Stimulated activated memory B cell treated with anti-CD40 and anti-IgM and Interleukin-4, amounts not matched to agents 10 μg/mL and 1 μg/mL and 100 μg/mL, for 72 hours (primary cell): ENCODE measurements at regions not wholly inside any gene's neighbourhood (a gene's known extent, or its start where the extent isn't known, plus 50 kb on each side); places are given as distances from the start of the nearest gene placed in this dataset.

Experiments used
- ATAC-seq: fragments of 150-1000 bp; cut with Tn5 transposase; 2 replicates; pipeline ENCODE4 v1.10.0; 2021
- H3K27ac Mint-ChIP-seq: one replicate; pipeline ENCODE4 v1.8.0; 2022; ENCODE audit warnings: mild to moderate bottlenecking, mixed read lengths
- H3K27me3 Mint-ChIP-seq: one replicate; pipeline ENCODE4 v1.8.0; 2022; ENCODE audit warnings: mixed read lengths
- H3K36me3 Mint-ChIP-seq: one replicate; pipeline ENCODE4 v1.8.0; 2022; ENCODE audit warnings: mixed read lengths
- H3K4me1 Mint-ChIP-seq: one replicate; pipeline ENCODE4 v1.8.0; 2022; ENCODE audit warnings: mixed read lengths
- H3K4me3 Mint-ChIP-seq: one replicate; pipeline ENCODE4 v1.8.0; 2022; ENCODE audit warnings: mild to moderate bottlenecking, moderate library complexity, mixed read lengths
- H3K9me3 Mint-ChIP-seq: one replicate; pipeline ENCODE4 v1.8.0; 2022; ENCODE audit warnings: mixed read lengths

DNA sequence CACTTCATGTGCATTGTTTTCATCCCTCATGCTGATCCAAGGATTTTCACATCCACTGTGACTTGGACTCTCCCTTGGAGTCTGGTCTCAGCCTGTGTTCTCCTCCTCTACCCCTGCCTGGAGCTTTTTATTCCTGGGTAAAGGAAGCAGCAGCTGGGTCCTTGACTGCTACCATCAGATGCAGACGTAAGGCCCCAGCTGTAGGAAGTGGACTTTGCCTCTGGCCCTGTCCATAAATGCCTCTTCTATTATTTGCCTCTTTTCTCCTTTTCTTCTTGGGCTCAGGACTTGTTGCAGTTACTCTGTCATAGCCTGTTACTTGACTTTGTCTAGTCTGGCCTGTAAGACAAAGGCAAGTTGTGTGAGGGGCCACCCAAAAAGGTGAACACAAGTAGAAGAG, 303.8 kb downstream of the NXPE2 start:
- no peaks in the 10 kb centered on the region for H3K36me3 Mint-ChIP-seq

GRCh38 chr11:114984611-114985163, 306.4 kb downstream of the NXPE2 start:
- no peak for ATAC-seq
- Mint-ChIP-seq H3K4me3 (no peak overlapping the region), H3K36me3 (no peaks in the 10 kb centered on the region), H3K4me1 (no peaks in the 10 kb centered on the region), H3K9me3 (no peaks in the 10 kb centered on the region), H3K27me3 (no peaks in the 10 kb centered on the region), H3K27ac (no peak overlapping the region)

More for the DNA sequence above, 303.8 kb downstream of the NXPE2 start:
- Mint-ChIP-seq H3K4me1 (no peaks in the 10 kb centered on the region), H3K27me3 (no peaks in the 10 kb centered on the region), H3K4me3 (no peak overlapping the region), H3K27ac (no peak overlapping the region), H3K9me3 (no peaks in the 10 kb centered on the region)
- no peak for ATAC-seq

- Mint-ChIP-seq H3K27me3 (no peaks in the 10 kb centered on the region), H3K4me1 (no peaks in the 10 kb centered on the region), H3K27ac (no peak overlapping the region), H3K4me3 (no peak overlapping the region), H3K36me3 (no peaks in the 10 kb centered on the region), H3K9me3 (no peaks in the 10 kb centered on the region)
- peak; percentile 3 for ATAC-seq
Observed at GRCh38 chr11:114986365-114986764, 308.0 kb downstream of the NXPE2 start.

DNA sequence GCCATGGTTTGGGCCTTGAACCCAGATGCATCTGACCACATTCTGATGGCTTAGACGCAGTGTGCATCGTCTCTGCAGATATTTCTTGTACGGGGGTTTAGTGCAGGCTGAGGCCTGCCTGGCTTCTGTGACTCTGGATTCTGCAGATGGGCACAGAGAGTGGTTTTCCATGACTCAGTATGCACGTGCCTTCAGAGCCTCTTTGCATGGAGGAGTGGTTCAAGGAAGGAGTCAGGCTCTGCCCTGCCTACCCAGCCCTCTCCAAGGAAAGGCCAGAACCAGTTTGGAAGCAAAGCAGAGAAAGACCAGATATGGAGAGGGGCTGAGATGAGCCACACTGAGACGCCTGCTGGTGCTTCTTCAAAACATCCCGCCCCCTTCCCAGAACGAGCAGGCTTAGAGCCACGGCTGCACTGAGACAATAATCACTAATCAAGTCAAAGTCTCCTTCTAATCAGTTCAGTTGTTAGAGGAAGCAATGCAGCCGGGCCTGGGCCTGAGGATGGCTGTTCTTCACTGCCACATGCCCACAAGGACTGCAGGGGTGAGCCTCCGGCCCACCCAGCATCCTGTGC, 308.9 kb downstream of the NXPE2 start:
- Mint-ChIP-seq H3K27ac (no peak overlapping the region), H3K4me1 (no peaks in the 10 kb centered on the region), H3K36me3 (no peaks in the 10 kb centered on the region), H3K4me3 (no peak overlapping the region), H3K9me3 (no peaks in the 10 kb centered on the region), H3K27me3 (no peaks in the 10 kb centered on the region)
- ATAC-seq: no peak

GRCh38 chr11:114988644-114989043, 310.3 kb downstream of the NXPE2 start:
- Mint-ChIP-seq H3K4me1 (no peaks in the 10 kb centered on the region), H3K36me3 (no peaks in the 10 kb centered on the region), H3K27ac (no peak overlapping the region), H3K9me3 (no peaks in the 10 kb centered on the region), H3K27me3 (no peaks in the 10 kb centered on the region), H3K4me3 (no peak overlapping the region)
- ATAC-seq: no peak

- Mint-ChIP-seq H3K27me3 (no peaks in the 10 kb centered on the region), H3K4me3 (no peak overlapping the region), H3K4me1 (no peaks in the 10 kb centered on the region), H3K36me3 (no peaks in the 10 kb centered on the region), H3K9me3 (no peaks in the 10 kb centered on the region), H3K27ac (no peak overlapping the region)
- ATAC-seq: no peak
Observed at GRCh38 chr11:114989536-114989935, 311.2 kb downstream of the NXPE2 start.

DNA sequence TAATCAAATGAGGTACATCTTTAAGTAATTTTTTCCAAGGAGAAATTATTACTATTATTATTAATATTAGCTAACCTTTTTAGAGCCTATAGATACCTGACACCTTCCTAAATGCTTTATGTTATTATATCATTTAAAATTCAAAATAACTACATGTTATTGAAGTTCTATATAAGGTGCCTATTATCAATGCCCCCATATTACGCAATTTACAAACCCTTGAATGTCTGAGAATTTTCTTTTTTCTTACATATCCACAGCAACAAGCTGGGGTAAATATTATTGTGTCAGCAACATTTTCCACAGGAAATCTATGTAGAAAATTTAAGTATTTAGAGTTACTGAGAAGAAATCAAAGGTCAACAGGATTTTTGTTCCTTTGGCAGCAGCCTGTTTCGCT, 327.3 kb downstream of the NXPE2 start:
- H3K27ac Mint-ChIP-seq: no peak overlapping the region
- H3K27me3 Mint-ChIP-seq: peaks cover 27% of the 10 kb centered on the region
- H3K4me1 Mint-ChIP-seq: no peaks in the 10 kb centered on the region
- ATAC-seq: no peak
- H3K4me3 Mint-ChIP-seq: no peak overlapping the region
- H3K36me3 Mint-ChIP-seq: no peaks in the 10 kb centered on the region
- peaks cover 2% of the 10 kb centered on the region for H3K9me3 Mint-ChIP-seq

DNA sequence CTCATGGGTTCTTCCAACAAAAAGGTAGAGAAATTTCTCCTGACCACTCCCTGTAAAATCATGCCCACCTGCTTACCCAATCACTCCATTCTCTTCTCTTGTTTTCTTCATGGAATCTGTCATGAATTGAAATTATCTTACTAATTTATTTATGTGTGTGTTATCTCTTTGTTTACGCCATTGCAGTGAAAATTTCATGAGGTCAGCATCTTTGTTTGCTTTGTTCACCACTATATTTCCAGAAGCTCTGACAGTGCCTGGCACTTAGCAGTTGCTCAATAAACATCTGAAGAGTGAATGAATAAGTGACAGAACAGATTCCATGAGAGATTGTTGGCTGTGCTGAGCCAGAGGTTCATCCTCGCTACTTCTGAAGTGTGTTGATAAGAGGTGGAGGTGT, 329.5 kb downstream of the NXPE2 start:
- Mint-ChIP-seq H3K27me3 (peaks cover 17% of the 10 kb centered on the region), H3K27ac (no peak overlapping the region), H3K36me3 (no peaks in the 10 kb centered on the region), H3K4me1 (no peaks in the 10 kb centered on the region), H3K4me3 (no peak overlapping the region), H3K9me3 (peaks cover 2% of the 10 kb centered on the region)
- no peak for ATAC-seq

- peaks cover 17% of the 10 kb centered on the region for H3K27me3 Mint-ChIP-seq
- no peaks in the 10 kb centered on the region for H3K4me1 Mint-ChIP-seq
- H3K36me3 Mint-ChIP-seq: no peaks in the 10 kb centered on the region
- peaks cover 6% of the 10 kb centered on the region for H3K9me3 Mint-ChIP-seq
- no peak for ATAC-seq
- no peak overlapping the region for H3K4me3 Mint-ChIP-seq
- no peak overlapping the region for H3K27ac Mint-ChIP-seq
Observed at GRCh38 chr11:115008799-115009198, 330.5 kb downstream of the NXPE2 start.

- no peak overlapping the region for H3K27ac Mint-ChIP-seq
- no peak overlapping the region for H3K4me3 Mint-ChIP-seq
- H3K36me3 Mint-ChIP-seq: no peaks in the 10 kb centered on the region
- H3K4me1 Mint-ChIP-seq: no peaks in the 10 kb centered on the region
- no peak for ATAC-seq
- peaks cover 28% of the 10 kb centered on the region for H3K9me3 Mint-ChIP-seq
- H3K27me3 Mint-ChIP-seq: peaks cover 18% of the 10 kb centered on the region
Observed at GRCh38 chr11:115017529-115017928, 339.2 kb downstream of the NXPE2 start.

DNA sequence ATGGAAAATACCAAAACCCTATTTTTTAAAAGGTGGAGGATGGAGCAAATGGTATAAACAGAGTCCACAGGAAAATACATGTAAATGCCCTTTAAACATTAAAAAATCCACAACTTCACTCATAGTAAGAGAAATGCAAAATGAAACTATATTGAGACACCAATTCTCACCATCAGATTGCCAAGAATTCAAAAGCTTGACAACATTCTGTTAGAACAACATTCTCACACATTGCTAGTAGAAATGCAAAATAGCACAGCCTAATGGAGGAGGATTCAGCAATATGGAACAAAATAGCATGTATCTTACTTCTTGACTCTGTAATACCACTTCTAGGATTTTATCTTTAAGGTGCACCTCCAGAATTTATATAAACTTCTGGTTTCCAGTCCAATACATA, 351.8 kb downstream of the NXPE2 start:
- H3K36me3 Mint-ChIP-seq: no peaks in the 10 kb centered on the region
- H3K4me3 Mint-ChIP-seq: no peak overlapping the region
- H3K27me3 Mint-ChIP-seq: peaks cover 9% of the 10 kb centered on the region
- no peak overlapping the region for H3K27ac Mint-ChIP-seq
- no peak for ATAC-seq
- H3K9me3 Mint-ChIP-seq: peaks cover 4% of the 10 kb centered on the region
- H3K4me1 Mint-ChIP-seq: no peaks in the 10 kb centered on the region

- H3K27ac Mint-ChIP-seq: no peak overlapping the region
- H3K36me3 Mint-ChIP-seq: no peaks in the 10 kb centered on the region
- H3K4me1 Mint-ChIP-seq: no peaks in the 10 kb centered on the region
- H3K27me3 Mint-ChIP-seq: no peaks in the 10 kb centered on the region
- peaks cover 5% of the 10 kb centered on the region for H3K9me3 Mint-ChIP-seq
- no peak for ATAC-seq
- no peak overlapping the region for H3K4me3 Mint-ChIP-seq
Observed at GRCh38 chr11:115036406-115037180, 358.3 kb downstream of the NXPE2 start.

GRCh38 chr11:115042002-115042401, 363.7 kb downstream of the NXPE2 start:
- H3K36me3 Mint-ChIP-seq: no peaks in the 10 kb centered on the region
- peaks cover 5% of the 10 kb centered on the region for H3K9me3 Mint-ChIP-seq

GRCh38 chr11:115047631-115048030, 369.3 kb downstream of the NXPE2 start:
- no peak overlapping the region for H3K4me3 Mint-ChIP-seq
- H3K36me3 Mint-ChIP-seq: no peaks in the 10 kb centered on the region
- H3K27me3 Mint-ChIP-seq: no peaks in the 10 kb centered on the region
- ATAC-seq: no peak
- no peaks in the 10 kb centered on the region for H3K4me1 Mint-ChIP-seq
- H3K9me3 Mint-ChIP-seq: no peaks in the 10 kb centered on the region
- H3K27ac Mint-ChIP-seq: no peak overlapping the region

More at GRCh38 chr11:115042002-115042401, 363.7 kb downstream of the NXPE2 start:
- Mint-ChIP-seq H3K4me3 (no peak overlapping the region), H3K27me3 (no peaks in the 10 kb centered on the region), H3K4me1 (no peaks in the 10 kb centered on the region), H3K27ac (no peak overlapping the region)
- ATAC-seq: no peak

- no peaks in the 10 kb centered on the region for H3K36me3 Mint-ChIP-seq
- H3K4me1 Mint-ChIP-seq: no peaks in the 10 kb centered on the region
- H3K27me3 Mint-ChIP-seq: no peaks in the 10 kb centered on the region
- no peak for ATAC-seq
- no peak overlapping the region for H3K27ac Mint-ChIP-seq
- no peak overlapping the region for H3K4me3 Mint-ChIP-seq
- H3K9me3 Mint-ChIP-seq: no peaks in the 10 kb centered on the region
Observed at GRCh38 chr11:115049796-115050195, 371.5 kb downstream of the NXPE2 start.

GRCh38 chr11:115050756-115051155, 372.4 kb downstream of the NXPE2 start:
- no peaks in the 10 kb centered on the region for H3K9me3 Mint-ChIP-seq
- no peak for ATAC-seq
- no peaks in the 10 kb centered on the region for H3K36me3 Mint-ChIP-seq
- H3K4me3 Mint-ChIP-seq: no peak overlapping the region
- no peaks in the 10 kb centered on the region for H3K4me1 Mint-ChIP-seq
- H3K27me3 Mint-ChIP-seq: no peaks in the 10 kb centered on the region
- H3K27ac Mint-ChIP-seq: no peak overlapping the region
